Epithelial cell of esophagus (primary cell): ENCODE measurements at regions not wholly inside any gene's neighbourhood (a gene's known extent, or its start where the extent isn't known, plus 50 kb on each side); places are given as distances from the start of the nearest gene placed in this dataset.
A peak's percentile ranks its signal among the peaks of the same experiment; 100 is the strongest.

Experiments used
- DNase-seq: peaks from one replicate; pipeline ENCODE4 v3.0.0; 2010; ENCODE audit warnings: low read depth
- H3K4me3 ChIP-seq: 2 replicates; pipeline ENCODE4 v1.5.1; 2011; ENCODE audit warnings: mild to moderate bottlenecking, low read length, control low read depth
- TF ChIP-seq, protein P1 (sequence below): IDR thresholded peaks from 2 replicates; pipeline ENCODE4 v1.5.1; 2011; ENCODE audit warnings: low read depth, mild to moderate bottlenecking, low read length, control low read depth, inconsistent platforms; ENCODE audit not compliant: insufficient read depth; ENCODE audit errors: missing control alignments

- no peak for DNase-seq
- no peak overlapping the region for H3K4me3 ChIP-seq
- TF ChIP-seq, protein P1, sequence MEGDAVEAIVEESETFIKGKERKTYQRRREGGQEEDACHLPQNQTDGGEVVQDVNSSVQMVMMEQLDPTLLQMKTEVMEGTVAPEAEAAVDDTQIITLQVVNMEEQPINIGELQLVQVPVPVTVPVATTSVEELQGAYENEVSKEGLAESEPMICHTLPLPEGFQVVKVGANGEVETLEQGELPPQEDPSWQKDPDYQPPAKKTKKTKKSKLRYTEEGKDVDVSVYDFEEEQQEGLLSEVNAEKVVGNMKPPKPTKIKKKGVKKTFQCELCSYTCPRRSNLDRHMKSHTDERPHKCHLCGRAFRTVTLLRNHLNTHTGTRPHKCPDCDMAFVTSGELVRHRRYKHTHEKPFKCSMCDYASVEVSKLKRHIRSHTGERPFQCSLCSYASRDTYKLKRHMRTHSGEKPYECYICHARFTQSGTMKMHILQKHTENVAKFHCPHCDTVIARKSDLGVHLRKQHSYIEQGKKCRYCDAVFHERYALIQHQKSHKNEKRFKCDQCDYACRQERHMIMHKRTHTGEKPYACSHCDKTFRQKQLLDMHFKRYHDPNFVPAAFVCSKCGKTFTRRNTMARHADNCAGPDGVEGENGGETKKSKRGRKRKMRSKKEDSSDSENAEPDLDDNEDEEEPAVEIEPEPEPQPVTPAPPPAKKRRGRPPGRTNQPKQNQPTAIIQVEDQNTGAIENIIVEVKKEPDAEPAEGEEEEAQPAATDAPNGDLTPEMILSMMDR = no peak
These were observed 204.8 kb downstream of the TRAM1L1 start for GRCh38 chr4:116880625-116881024.

DNA sequence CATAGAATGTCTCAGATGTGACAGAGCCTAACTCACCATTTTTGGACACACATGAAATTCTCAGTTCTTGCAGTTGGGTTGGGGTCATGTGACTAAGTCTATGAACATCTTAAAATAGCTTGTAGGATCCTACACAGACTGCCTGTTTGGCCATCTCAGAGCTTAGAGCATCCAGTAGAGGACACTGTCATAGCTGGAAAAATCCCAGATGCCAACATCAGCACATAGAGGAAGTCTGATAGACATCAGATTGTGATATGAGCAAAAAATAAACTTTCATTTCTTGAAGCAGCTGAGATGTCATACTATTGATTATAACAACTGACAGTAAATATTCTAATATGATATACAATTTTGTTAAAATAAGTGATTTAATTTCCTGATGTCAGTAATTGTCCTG lies 207.1 kb downstream of the TRAM1L1 start:
- DNase-seq = no peak
- no peak overlapping the region for H3K4me3 ChIP-seq
- TF ChIP-seq, protein P1 = no peak

DNA sequence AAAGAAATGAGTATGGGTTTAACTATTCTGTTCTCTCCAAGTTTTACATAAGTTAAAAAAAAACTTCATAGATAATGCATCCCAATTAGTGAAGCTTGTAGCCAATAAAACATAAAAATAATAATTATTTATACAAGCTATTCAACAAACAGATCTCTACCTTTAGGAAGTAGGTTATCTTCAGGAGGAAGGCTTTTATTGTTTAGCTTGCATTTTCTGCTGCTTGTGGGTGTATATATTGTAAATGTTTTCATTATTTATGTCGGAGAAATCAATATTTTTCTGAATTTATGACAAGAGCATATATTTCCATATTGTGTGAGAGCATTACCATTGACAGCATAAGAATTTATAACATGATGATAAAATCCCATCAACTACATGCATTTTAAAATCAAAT lies 208.3 kb downstream of the TRAM1L1 start:
- no peak overlapping the region for H3K4me3 ChIP-seq
- no peak for DNase-seq
- TF ChIP-seq, protein P1 = no peak

DNA sequence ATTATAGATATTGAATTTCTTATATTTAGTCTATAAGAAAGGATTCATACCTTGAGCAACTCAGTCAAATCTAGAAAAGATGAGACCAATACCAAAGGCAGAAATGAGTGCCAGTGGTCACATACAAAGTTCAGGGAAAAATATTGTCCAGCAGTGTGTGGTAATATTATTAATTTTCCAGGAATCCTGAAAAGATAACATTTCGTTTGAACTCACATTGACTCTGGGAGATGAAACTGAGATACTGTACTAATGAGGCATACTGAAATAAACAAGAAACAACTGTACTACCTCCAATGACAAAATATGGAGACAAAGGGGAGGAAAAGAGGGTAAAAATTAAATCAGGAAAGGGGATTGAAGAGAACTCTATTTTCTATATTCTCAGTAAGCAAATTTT lies 212.4 kb downstream of the TRAM1L1 start:
- no peak overlapping the region for H3K4me3 ChIP-seq
- DNase-seq = no peak
- TF ChIP-seq, protein P1 = no peak

GRCh38 chr4:116872308-116872707 lies 213.1 kb downstream of the TRAM1L1 start:
- DNase-seq = no peak
- TF ChIP-seq, protein P1 = no peak
- H3K4me3 ChIP-seq = no peak overlapping the region

- TF ChIP-seq, protein P1 = no peak
- H3K4me3 ChIP-seq = no peak overlapping the region
- no peak for DNase-seq
These were observed 214.7 kb downstream of the TRAM1L1 start for GRCh38 chr4:116870686-116871085.

DNA sequence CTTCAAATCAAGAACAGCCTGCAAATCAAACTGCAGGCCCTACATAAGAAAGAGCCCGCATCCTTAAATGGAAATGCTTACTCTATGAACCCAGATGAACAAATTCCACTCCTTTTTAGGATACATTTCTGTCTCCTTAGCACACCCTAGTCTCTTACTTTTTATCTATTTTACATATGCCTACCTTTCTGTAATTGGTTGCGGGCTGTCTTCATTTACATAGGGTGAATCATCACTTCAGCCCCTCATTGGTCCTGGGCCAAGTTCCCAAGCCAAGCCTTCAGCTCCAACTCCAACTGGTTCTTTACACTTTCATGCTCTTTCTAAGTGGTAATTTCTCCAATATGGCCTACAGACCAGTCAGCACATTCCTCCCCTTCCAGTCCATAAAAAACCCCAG lies 219.3 kb downstream of the TRAM1L1 start:
- no peak overlapping the region for H3K4me3 ChIP-seq
- DNase-seq = peak; percentile 4
- TF ChIP-seq, protein P1 = no peak
